MM.1S (cell line): ENCODE measurements at regions not wholly inside any gene's neighbourhood (a gene's known extent, or its start where the extent isn't known, plus 50 kb on each side); places are given as distances from the start of the nearest gene placed in this dataset.

Experiments used
- DNase-seq: peaks from one replicate; pipeline ENCODE4 v3.0.0-alpha.2; 2015
- H2AFZ ChIP-seq: fragments of 300-600 bp; sonication (generic); 2 replicates; pipeline ENCODE4 v1.6.0; 2016; ENCODE audit warnings: antibody characterized with exemption, low read length
- H3F3A ChIP-seq: fragments of 300-600 bp; sonication (generic); 2 replicates; pipeline ENCODE4 v1.6.1; 2016; ENCODE audit warnings: mild to moderate bottlenecking, antibody characterized with exemption, low read length, moderate library complexity, mixed read lengths; ENCODE audit not compliant: insufficient read depth
- H3K27ac ChIP-seq: fragments of 300-600 bp; sonication (generic); 2 replicates; pipeline ENCODE4 v1.5.1; 2016; ENCODE audit warnings: mild to moderate bottlenecking, low read length
- H3K27me3 ChIP-seq: fragments of 300-600 bp; sonication (generic); replicated peaks from 2 replicates; pipeline ENCODE4 v1.6.0; 2016; ENCODE audit warnings: low read length; ENCODE audit not compliant: insufficient read depth
- H3K36me3 ChIP-seq: fragments of 300-600 bp; sonication (generic); replicated peaks from 2 replicates; pipeline ENCODE4 v1.6.1; 2016; ENCODE audit warnings: mild to moderate bottlenecking, low read length, mixed read lengths; ENCODE audit not compliant: insufficient read depth
- H3K4me1 ChIP-seq: fragments of 300-600 bp; sonication (generic); 2 replicates; pipeline ENCODE4 v1.6.1; 2016; ENCODE audit warnings: low read length, mixed read lengths
- H3K4me2 ChIP-seq: fragments of 300-600 bp; sonication (generic); 2 replicates; pipeline ENCODE4 v1.6.0; 2016; ENCODE audit warnings: low read depth, low read length
- H3K4me3 ChIP-seq: fragments of 300-600 bp; sonication (generic); 2 replicates; pipeline ENCODE4 v1.5.1; 2016; ENCODE audit warnings: low read length, mixed read lengths
- H3K79me2 ChIP-seq: fragments of 300-600 bp; sonication (generic); 2 replicates; pipeline ENCODE4 v1.6.1; 2016; ENCODE audit warnings: mixed run types, low read length, mixed read lengths
- H3K9ac ChIP-seq: fragments of 300-600 bp; sonication (generic); 2 replicates; pipeline ENCODE4 v1.6.1; 2016; ENCODE audit warnings: low read length, mixed read lengths
- H3K9me2 ChIP-seq: fragments of 300-600 bp; sonication (generic); replicated peaks from 2 replicates; pipeline ENCODE4 v1.6.1; 2016; ENCODE audit warnings: mild to moderate bottlenecking, low read length, mixed read lengths; ENCODE audit not compliant: insufficient read depth
- H3K9me3 ChIP-seq: fragments of 300-600 bp; sonication (generic); replicated peaks from 2 replicates; pipeline ENCODE4 v1.6.1; 2016; ENCODE audit warnings: mild to moderate bottlenecking, low read length, mixed read lengths; ENCODE audit not compliant: insufficient read depth
- H4K20me1 ChIP-seq: fragments of 300-600 bp; sonication (generic); 2 replicates; pipeline ENCODE4 v1.6.1; 2016; ENCODE audit warnings: mild to moderate bottlenecking, low read length, moderate library complexity, mixed read lengths; ENCODE audit not compliant: insufficient read depth
- CTCF ChIP-seq: fragments of 300-600 bp; sonication (generic); IDR thresholded peaks from 2 replicates; pipeline ENCODE4 v1.5.1; 2016; ENCODE audit warnings: antibody characterized with exemption, low read length, mixed read lengths
- EZH2 ChIP-seq: fragments of 300-600 bp; sonication (generic); optimal IDR thresholded peaks from 2 replicates; pipeline ENCODE3; 2017; ENCODE audit warnings: low read depth, mild to moderate bottlenecking, antibody characterized with exemption, low read length, mixed read lengths
- EZH2phosphoT487 ChIP-seq: fragments of 300-600 bp; sonication (generic); IDR thresholded peaks from 2 replicates; pipeline ENCODE4 v1.6.1; 2018; ENCODE audit warnings: antibody characterized with exemption, low read length

GRCh38 chr15:61654002-61654740, 406.1 kb downstream of the VPS13C start:
- no peak overlapping the region for H3K27ac ChIP-seq
- no peaks in the 10 kb centered on the region for H3K27me3 ChIP-seq
- H3K9me3 ChIP-seq, result no peaks in the 10 kb centered on the region
- H3K9ac ChIP-seq, result no peak overlapping the region
- DNase-seq, result no peak
- H3K36me3 ChIP-seq, result no peaks in the 10 kb centered on the region
- TF ChIP-seq EZH2phosphoT487 (no peak), CTCF (no peak), EZH2 (no peak)
- no peak overlapping the region for H2AFZ ChIP-seq
- no peak overlapping the region for H3K4me3 ChIP-seq
- no peaks in the 10 kb centered on the region for H3K4me1 ChIP-seq
- H3F3A ChIP-seq, result no peaks in the 10 kb centered on the region
- no peak overlapping the region for H3K4me2 ChIP-seq
- H3K9me2 ChIP-seq, result no peaks in the 10 kb centered on the region
- H3K79me2 ChIP-seq, result no peaks in the 10 kb centered on the region
- no peaks in the 10 kb centered on the region for H4K20me1 ChIP-seq

- Histone ChIP-seq H4K20me1 (no peaks in the 10 kb centered on the region), H3K27ac (no peak overlapping the region), H3K9me2 (no peaks in the 10 kb centered on the region), H2AFZ (no peak overlapping the region), H3K9me3 (no peaks in the 10 kb centered on the region), H3K27me3 (no peaks in the 10 kb centered on the region), H3K36me3 (no peaks in the 10 kb centered on the region), H3K79me2 (no peaks in the 10 kb centered on the region), H3K4me1 (no peaks in the 10 kb centered on the region), H3F3A (no peaks in the 10 kb centered on the region), H3K9ac (no peak overlapping the region), H3K4me3 (no peak overlapping the region), H3K4me2 (no peak overlapping the region)
- DNase-seq, result no peak
- TF ChIP-seq CTCF (no peak), EZH2phosphoT487 (no peak), EZH2 (no peak)
Measured at GRCh38 chr15:61653110-61653509, 407.1 kb downstream of the VPS13C start.

- no peak overlapping the region for H2AFZ ChIP-seq
- no peaks in the 10 kb centered on the region for H3F3A ChIP-seq
- H3K9ac ChIP-seq, result no peak overlapping the region
- no peaks in the 10 kb centered on the region for H3K27me3 ChIP-seq
- no peak overlapping the region for H3K4me3 ChIP-seq
- no peaks in the 10 kb centered on the region for H4K20me1 ChIP-seq
- no peak overlapping the region for H3K27ac ChIP-seq
- no peaks in the 10 kb centered on the region for H3K4me1 ChIP-seq
- no peak for TF ChIP-seq EZH2
- no peak for TF ChIP-seq CTCF
- no peak for TF ChIP-seq EZH2phosphoT487
- no peak for DNase-seq
- H3K9me2 ChIP-seq, result no peaks in the 10 kb centered on the region
- no peak overlapping the region for H3K4me2 ChIP-seq
- no peaks in the 10 kb centered on the region for H3K79me2 ChIP-seq
- no peaks in the 10 kb centered on the region for H3K36me3 ChIP-seq
- no peaks in the 10 kb centered on the region for H3K9me3 ChIP-seq
Measured at GRCh38 chr15:61651267-61651666, 409.0 kb downstream of the VPS13C start.
